ENCODE measurements at regions not wholly inside any gene's neighbourhood (a gene's known extent, or its start where the extent isn't known, plus 50 kb on each side); places are given as distances from the start of the nearest gene placed in this dataset.

DNA sequence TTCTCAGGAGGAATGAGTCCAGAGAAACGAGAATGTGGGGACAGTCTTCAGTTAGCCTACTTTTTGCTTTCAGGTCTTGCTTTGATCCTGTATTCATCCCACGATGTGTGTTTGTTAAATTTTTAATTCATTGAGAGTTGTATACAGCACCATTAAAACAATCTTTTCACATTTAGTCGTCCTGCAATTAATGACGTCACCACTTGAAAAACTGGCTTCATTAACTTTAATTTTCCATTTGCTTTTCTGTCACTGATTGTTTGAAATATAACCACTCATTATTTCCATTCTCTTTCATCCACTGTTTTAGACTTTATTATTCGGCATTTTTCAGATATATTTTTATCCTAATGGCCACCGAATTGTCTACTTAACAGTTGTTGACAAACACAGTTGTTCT is 146.9 kb downstream of the TFEC start:
- no peak for DNase-seq (ENCODE audit: low spot score)

DNA sequence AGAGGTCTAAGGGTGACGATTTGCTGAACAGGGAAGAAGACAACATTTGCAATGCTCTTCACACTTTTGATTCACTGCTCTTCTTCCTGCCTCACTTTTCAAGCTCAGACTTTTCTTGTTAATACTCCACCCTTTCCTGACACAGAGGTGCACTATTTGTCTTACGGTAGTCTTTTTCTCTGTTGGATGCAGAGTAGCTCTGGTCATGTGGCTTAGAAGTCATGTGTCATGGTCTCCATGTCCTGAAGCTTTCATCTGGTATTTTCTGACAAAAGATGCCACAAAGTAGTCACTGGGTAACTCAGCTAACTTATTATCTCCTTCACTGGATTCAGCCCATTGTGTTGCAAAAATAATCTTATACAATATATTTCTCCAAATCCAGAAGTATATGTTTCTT is 149.1 kb downstream of the TFEC start:
- no peak for DNase-seq (ENCODE audit: low spot score)

DNA sequence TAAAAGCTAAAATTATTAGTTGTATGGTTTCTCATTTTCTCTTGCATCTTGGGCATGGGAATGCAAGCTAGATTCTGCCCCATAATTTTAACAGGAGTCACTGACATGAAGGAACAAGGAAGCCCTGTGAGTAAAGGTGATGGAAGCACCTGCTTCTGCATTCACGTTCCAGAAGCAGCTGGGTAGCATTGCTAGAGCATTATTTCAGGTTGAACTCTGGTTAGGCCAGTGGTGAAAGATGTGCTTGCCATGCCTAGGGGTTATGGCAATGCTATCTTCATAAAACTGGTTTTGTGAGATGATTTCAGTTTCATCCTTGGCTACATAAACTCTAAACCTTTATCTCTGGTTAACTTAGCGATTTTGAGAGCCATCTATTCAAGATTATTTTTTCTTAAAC is 151.4 kb downstream of the TFEC start:
- no peak for DNase-seq (ENCODE audit: low spot score)

DNA sequence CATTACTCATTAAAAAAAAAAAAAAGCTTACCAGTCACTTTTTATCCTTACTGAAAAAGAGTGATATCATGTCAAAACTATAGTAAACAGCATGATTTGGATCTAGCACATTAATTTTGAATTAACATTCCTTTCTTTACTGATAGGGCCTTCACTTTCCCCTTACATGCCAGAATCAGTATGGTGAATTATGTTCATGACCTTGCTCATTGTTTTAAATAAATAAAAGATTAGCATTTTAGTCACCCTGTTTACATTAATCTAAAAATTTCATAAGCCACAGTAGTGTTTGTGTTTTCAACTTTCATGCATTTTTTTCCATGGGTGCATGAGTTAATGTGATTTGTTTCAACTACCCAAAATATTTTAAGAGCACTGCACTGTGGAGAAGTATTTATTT is 160.8 kb downstream of the TFEC start:
- no peak for DNase-seq (ENCODE audit: low spot score)

DNA sequence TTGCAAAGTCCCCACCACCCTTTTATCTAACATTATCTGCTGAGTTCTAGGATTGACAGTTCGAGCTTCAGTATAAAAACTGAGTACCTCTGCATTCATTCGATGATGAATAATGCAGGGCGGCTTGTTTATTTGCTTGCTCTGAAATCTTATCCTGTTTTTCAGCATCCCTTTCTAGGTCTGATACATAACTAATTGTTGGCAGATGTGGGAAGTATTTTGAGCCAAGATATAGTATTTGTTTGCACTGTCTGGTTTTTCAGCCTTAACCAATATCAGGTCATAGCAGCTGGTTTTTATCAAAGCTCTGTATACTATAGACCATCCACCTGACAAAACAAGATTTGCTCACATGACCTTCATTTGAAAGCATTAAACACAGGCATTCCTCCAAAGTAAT is 161.4 kb downstream of the TFEC start:
- DNase-seq (ENCODE audit: low spot score): no peak

DNA sequence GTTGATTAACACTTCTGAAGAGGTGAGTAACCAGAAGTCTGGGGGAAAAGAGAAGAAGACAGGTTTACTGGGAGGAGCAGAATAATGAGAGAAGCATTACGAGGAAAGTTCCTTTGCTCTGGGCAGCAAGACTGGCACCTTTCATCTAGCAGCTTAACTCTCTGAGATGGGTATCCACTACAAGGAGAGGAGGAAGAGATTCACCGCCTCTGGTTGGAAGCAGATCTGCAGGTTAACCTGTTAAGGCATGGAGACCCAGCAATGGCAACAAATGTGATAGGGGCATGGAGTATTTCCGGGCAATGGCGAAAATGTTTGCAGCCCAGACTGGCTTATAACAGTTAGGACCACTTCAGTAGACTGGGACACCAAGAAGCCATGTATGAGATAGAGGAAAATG is 162.2 kb downstream of the TFEC start:
- no peak for DNase-seq (ENCODE audit: low spot score)

DNA sequence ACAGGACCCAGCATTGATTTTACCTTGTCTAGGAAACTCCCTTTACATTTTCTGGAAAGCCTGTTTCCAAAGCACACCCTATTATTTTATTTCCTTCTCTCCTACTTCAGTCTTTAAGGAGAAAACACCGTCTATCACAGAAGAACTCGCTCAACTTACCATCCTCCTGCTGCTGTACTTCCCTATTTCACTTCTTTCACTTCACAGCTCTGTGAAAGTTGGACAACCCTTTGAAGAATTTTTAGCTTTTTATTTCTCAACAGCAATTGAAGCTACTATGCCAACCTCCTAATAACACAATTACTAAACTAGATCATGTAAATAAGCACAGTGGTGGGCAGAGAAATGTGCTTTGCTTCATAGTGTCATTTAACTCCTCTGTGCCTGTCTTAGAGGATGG is 166.5 kb downstream of the TFEC start:
- no peak for DNase-seq (ENCODE audit: low spot score)

DNA sequence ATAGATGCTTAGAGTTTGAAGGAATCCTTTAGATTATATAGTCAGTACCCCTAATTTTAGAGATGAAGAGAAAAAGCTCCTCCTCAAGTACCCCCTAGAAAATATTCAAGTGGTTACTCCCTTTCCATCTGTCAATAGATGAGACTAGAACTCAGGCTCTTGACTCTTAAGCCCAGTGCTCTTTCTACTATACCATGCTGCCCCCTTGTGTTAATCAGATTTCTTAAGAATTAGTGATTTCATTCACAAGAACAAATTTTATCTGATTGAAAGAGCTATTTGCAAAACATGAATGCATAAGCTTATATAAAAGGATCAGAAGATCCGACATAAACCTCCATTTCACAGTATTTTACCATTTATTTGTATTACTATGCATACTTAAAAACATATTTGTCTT is 179.3 kb downstream of the TFEC start:
- peak; percentile 10 for DNase-seq (ENCODE audit: low spot score)

DNA sequence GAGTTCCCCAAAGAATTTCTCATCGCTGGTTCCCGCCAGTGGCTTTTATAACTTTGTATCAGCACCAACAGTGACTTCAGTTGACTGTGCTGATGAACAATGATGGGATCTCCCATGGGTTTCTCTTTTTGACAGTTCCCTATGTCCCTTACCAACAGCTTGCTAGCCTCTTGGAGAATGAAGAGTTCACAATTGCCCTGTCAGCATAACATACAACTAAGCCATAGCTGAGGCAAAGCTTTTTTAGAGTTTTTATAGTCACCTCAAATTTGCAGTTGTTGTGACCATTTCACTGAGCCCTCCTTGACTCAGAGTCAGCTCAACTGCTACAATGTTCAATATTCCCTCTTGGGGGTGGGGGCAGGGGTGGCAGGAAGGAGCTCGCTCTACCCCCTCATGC is 179.8 kb downstream of the TFEC start:
- no peak for DNase-seq (ENCODE audit: low spot score)

DNA sequence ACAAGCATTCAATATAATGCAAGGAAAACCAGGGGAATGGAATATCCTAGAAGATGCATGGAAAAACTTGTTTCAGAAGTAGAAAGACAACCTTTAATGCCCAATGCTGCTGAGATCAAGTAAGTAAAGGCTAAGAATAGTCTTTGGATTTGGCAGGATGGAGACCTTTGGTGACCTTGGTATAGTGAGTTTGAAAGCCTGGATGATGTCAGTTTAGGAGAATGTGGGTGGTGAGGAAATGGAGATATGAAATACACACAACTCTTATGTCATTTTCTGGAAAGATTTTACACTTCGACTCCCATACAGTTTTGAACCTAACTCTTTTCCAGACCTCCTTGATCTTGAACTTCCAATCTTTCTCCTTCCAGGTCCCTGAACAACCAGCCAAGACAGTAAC is 185.7 kb downstream of the TFEC start:
- DNase-seq (ENCODE audit: low spot score): no peak

DNA sequence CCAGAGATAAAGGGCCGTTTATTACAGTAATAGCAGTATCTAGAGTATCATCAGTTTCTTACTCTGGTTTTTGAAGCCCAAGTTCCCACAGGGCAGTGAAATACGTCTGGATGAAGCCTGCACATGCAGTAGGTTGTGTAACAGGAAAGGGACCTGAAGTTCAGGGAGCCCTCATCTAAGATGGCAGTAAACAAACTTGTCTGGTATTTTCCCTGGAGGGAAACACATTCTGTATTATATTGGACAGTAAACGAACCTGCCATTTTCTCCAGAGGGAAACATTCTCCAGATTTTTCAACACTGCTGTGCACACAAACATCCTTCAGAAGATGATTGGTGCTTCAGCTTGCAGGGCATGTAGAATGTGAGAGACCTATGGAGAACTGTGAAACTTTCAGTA is 189.9 kb downstream of the TFEC start:
- DNase-seq (ENCODE audit: low spot score): no peak

DNA sequence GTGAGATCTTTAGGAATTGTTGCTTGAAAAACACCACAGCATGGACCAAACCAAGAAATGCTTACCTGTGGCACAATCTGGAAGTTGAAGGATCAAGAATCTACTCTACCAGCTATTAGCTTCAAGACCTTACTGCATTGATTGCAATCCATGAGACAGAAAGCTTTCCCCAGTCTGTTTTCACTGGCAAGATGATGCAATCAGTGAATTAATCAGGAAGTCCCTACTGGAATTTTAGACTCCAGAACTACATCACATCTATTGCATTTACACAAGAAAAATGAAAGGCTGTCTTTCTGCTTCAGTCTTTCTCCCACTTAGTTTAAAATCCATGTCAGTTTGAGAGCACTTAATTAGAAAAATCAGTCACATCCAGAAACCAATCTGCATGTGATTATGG is 191.7 kb downstream of the TFEC start:
- no peak for DNase-seq (ENCODE audit: low spot score)

DNA sequence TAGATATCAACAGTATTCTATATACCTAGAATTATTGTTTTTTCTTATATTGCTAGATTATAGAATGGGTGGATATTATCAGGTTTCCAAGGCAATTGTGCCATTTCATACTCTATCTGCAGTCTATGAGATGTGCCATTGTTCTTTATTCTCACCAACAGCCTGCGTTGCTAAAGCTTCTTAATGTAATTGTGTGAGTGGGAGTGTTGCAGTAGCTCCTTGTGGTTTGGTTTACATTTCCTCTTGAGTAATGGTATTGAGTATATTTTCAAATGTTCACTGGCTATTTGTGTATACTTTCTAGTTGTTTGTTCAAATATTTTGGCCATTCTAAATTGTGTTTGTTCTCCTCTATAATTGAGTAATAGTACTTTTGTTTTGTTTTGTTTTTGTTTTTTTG is 199.2 kb downstream of the TFEC start:
- DNase-seq (ENCODE audit: low spot score): no peak

DNA sequence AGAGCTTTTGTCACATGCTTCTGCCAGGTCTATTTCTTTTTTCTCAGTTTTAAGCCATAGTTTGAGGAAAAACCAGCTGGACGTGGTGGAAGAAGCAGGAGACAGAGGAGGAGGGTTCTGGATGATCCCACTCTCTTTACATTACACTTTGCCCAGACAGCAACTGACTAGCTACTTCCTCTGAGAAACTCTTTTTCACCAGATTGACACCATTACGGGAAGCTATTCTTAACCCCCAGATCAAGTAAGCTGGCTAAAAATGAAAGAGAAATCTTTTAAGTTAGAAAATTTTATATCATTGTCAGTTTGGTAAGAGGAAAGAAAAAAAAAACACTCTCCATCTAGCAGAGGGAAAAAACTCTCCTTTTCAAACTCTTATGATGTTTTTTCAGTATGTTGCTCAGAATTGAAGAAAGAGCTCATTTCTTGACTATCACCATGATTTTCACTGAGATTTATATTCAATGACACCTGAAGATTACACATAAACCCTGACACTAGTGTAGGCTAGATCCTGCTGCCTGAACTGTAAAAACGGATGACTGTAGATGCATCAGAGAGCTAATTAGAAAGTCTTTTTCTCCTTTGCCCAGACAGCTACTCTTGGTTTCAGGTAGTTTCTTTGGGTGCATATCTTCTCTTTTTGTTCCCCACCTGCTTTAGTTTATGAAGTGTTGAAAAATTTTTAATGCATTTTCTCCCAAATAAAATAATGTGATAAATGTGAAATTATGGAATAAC is 203.1 kb downstream of the TFEC start:
- no peak for DNase-seq (ENCODE audit: low spot score)

DNA sequence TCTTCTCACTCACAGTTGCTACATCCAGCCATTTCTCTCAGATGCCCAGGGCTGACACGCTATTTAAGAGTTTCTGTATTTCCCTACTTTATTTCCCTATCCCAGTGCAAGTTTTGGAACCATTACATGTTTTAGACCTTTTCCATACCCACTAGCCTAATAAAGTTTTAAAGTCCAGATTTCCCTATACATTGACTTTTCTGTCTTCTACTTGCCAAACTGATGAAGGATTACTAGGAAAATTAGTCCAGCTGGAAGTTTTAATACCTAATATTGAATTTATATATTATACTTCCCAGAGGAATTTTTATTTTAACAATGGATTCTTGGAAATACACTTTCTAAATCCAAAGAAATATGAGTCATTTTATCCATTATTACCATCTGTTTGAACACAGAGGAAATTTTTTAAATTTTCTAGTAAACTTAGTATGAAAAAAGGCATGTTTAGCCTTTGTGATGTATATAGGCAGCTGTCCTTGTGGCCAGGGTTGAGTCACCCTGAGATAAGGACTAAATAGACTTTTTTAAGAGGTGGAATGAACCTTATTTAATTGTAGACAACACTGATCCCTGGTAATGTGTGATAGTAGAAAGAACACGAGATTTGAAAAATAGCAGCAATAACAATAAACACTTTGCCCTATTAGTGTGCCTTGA is 205.0 kb downstream of the TFEC start:
- no peak for DNase-seq (ENCODE audit: low spot score)

DNA sequence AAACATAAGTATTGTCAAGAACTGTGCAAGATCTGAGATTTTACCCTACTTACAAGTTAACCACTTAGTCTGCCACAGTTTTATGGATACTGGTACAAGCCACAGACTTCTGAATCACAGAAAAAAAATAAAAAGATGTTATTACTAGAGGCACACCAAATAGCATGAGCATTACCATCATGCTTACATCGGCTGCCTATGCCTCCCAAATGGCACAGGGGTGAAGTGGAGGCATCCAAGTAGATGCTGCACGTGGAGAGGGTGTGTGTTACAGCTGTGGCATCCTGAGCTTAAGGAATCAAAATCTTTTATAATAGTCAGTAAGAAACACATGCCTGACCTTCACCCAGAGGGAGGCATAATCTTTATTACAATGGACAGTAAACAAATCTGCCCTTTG is 207.8 kb downstream of the TFEC start:
- no peak for DNase-seq (ENCODE audit: low spot score)

DNA sequence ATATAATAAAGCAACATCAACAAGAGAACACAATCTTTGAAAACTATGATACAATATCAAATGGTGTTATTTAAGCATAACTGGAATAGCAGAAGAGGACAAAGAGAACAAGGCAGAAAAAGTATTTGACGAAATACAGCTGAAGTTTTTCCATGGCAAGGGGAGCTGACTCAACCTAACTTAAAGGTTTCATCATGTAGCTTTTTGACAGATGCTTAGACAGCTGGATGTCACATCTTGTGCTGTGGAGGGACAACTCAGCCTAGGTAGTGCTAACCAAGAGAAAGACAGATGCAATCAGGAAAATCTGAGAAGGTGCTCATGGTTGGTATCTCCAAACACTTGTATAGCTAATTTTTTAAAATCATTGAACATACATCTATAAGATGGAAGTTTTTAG is 208.2 kb downstream of the TFEC start:
- no peak for DNase-seq (ENCODE audit: low spot score)

DNA sequence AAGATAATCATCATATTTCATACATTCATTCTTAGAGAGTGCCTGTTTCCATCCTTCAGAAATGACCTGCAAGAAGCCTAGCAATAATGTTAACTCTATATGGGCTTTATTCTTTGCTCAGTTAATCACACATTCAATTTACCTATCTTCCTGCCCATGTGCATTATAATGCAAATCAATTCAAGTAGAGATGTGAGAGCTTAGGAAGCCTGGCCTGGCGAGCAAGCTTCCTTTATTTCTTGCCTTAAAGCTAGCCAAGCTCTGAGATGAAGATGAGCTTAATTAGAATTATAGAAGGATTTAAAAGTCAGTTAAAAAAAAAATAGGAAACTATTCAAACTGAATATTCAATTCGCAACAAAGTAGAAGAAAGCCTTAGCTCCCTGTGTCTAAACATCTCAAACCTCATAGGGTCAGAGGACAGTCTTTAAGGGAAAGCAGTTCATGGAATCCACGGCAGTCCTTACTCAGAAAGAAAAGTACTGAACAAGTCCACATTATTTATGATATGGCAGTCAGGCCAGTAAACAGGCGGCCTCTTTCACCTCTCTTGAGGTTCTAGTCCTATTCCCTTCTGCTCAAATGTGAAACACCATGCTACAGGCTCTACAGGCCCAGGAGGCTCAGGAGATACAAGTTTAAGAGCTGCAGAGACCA is 214.1 kb downstream of the TFEC start:
- DNase-seq (ENCODE audit: low spot score): no peak

DNA sequence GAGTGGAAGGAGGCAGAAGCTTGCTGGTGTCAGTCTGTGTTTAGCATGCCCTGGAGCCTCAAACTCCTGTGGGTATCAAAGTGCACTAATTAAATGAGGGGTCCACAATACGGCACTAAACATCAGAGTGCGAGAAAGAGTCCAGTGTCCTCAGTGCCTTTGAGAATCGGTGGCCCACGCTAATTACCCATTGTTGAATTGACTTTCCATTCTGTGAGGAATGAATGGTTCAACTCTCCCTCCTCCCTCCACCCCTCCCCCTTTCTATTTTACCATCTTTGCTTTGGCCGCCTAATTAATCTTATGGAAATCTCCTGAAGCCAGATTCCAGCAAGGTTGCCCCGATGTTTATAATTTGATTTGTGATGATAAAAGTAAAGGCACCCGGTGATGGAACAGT is 217.8 kb downstream of the TFEC start:
- no peak for DNase-seq (ENCODE audit: low spot score)

DNA sequence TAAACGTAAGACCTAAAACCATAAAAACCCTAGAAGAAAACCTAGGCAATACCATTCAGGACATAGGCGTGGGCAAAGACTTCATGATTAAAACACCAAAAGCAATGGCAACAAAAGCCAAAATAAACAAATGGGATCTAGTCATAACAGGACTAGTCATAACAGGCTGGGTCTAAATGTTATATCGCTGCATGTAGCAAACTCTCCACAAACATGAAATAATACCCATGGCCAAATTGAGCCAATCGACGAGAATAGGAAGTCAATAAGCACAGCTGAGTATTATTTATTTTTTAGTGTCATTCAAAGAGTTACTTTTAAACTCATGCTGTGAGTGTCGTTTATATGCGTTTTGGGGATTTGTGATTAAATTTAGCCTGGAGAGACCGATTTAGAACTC is 225.1 kb downstream of the TFEC start:
- DNase-seq (ENCODE audit: low spot score): no peak

DNA sequence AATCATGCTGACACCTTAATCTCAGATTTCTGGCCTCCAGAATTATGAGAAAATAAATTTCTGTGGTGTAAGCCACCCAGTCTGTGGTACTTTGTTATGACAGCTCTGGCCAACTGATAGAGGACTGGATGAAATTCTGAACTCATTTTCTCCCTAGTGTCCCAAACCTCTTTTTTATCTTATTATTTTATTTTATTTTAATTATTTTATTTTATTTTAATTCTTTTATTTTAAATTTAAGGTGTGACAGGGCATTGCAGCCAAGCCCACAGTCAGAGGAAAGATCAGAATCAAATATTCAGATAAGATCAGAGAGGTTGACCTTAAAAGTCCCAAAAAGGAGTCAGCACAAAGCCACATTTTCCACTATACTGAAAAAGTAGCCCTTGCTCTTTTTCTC is 228.1 kb downstream of the TFEC start:
- no peak for DNase-seq (ENCODE audit: low spot score)

DNA sequence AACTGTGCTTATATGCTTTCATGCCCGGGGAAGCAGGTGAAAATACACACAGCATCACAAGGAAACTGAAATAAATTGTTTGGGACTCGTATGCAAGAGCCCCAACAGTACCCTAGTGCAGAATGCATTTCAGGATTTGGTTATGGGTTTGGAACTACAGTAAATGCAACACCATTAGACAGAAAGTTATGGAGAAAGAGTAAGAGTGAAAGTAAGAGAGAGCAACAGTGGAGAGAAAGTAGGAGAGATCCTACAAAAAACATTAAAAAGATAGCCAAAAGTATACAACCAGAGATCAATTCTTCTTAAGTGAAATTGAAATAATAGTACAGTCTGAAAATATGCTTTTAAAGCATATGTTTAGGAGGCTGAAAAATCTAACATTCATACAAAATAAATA is 231.1 kb downstream of the TFEC start:
- no peak for DNase-seq (ENCODE audit: low spot score)

DNA sequence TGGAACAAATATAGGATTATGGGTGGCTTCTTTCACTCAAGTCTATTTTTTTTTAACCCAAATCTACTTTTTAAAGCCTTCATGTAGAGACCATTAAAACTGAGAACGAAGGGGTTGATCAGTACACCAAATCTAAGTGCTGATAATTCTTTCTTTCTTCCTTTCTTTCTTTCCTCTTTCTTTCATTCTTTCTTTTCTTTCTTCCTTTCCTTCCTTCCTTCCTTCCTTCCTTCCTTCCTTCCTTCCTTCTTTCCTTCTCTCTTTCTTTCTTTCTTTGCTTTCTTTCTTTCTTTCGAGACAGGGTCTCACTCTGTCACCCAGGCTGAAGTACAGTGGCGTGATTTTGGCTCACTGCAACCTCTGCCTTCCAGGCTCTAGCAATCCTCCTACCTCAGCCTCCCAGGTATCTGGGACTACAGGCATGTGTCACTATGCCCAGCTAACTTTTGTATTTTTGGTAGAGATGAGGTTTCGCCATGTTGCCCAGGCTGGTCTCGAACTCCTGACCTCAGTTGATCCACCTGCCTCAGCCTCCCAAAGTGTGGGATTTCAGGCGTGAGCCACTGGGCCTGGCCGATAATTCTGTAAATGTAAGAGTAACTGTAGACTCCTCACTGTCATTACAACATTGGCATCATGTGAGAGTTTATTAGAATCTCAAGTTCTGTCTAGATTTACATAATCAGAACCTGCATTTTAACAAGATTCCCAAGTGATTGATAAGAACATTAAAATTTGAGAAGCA is 236.4 kb downstream of the TFEC start:
- DNase-seq (ENCODE audit: low spot score): no peak
